Amygdala (tissue), 56 donors: ENCODE measurements at regions not wholly inside any gene's neighbourhood (a gene's known extent, or its start where the extent isn't known, plus 50 kb on each side); places are given as distances from the start of the nearest gene placed in this dataset.
A peak's percentile ranks its signal among the peaks of the same experiment; 100 is the strongest.
"Not testable (repeated sequence)": the region's sequence is repeated elsewhere in the genome, so short reads cannot be mapped to it uniquely, and the experiment has no call there.

ENCODE experiments used
- DNase-seq, 56 donors: peaks; one replicate each; lab custom pipeline; 2025; lab: John Stamatoyannopoulos, UW

DNA sequence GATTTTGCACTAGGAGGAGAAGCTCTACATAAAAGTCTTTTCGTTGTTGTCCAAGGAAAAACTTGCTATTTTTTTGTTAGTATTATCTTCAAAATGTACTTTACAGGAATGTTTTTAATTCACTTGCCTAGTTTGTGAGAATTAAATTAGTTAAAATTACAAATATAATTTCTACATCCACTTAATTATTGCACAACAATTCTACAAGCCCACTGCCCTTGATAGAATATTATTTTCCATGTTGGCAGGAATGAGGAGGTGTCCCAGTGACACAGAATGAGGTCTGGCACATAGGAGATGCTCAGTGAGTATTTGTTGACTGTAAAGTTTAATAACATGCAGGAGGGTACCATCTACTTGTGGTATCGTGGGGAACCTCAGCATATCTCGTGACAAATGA lies 255.4 kb downstream of the SDHAF3 start:
- no peak for DNase-seq

DNA sequence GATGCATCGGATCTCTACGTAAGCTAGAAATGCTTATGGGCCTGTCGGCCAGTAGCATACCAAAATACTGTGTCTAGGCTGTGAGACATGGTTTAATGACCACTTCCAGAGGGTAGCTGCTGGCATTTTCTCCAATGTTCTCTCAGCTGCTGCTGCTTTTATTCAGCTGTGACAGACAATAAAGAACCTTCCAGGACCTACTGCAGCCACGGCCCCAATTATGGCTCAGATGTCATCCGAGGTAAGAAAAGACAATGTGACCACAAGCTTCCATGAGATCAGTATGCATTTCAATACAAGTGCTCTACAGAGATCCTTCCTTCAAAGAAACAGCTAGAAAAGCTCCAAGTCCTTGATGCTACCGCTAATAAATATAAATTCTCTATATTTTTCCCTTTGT lies 256.2 kb downstream of the SDHAF3 start:
- no peak for DNase-seq

DNA sequence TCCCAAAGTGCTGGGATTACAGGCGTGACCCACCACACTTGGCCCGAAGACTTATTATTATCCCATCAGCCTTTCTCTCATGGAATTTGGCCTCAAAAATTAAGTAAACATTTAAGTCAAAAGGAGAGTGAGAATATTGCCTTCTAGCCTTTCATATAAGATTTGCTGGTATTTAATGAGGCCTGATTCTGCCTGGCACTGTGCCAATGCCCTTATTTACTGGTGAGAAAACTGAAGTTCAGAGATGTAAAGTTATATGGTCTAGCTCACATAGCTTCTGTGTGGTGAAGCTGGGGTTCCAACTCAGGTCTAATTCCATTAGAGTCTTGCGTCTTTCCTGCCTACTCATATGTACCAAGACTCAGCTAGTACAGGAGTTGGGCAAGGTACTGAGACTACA lies 260.2 kb downstream of the SDHAF3 start:
- DNase-seq, result no peak

DNA sequence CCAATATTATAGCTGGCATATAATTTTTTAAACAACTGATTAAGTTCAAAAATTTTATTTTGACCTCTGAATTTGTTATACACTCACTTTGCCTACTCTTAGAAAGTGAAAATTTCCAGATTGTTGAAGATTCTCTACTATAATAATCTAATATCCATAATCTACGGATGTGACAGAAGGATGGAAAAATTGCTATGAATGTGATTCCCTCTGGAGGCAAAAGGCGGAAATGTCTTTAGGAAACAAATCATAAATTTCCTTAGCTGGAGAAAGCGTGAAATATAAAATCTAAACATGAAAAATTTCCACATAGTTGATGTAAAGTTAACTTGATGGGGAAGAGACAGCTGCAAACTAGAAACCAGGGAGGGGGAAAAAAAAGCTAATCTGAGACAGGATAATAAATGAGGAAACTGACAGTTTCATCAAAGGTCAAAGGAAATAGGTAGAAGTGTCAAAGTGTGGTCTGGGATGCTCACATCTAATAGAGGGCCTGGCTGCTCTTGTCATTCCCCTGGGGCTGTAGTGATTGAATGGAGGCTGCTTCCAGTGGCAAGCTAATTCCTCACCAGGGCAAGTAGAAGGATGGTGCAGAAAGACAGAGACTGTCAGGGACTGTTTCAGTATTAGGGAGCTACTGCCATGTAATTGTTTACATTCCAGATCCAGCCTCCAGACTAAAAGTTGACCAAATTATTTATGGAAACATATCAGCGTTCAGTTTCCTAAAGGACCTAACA lies 264.5 kb downstream of the SDHAF3 start:
- DNase-seq, result no peak

DNA sequence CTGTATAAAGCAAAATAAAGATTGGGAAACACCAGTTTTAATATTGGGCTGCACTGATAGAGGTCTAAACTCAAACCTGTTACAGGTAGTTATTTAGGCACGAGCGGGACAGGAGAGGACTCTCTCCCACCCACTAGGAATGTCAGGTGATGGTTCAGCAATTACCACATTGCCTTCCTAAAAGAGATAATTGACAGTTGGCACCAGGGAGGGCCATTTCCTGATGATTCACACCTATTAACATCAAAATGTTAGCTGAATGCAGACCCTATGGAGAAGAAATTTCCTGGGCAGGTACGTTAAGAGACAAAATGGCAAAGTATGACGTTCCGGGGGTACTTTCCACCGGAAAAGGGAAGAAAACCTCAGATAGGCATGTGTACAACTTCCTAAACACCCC lies 272.6 kb downstream of the SDHAF3 start:
- DNase-seq, result no peak

DNA sequence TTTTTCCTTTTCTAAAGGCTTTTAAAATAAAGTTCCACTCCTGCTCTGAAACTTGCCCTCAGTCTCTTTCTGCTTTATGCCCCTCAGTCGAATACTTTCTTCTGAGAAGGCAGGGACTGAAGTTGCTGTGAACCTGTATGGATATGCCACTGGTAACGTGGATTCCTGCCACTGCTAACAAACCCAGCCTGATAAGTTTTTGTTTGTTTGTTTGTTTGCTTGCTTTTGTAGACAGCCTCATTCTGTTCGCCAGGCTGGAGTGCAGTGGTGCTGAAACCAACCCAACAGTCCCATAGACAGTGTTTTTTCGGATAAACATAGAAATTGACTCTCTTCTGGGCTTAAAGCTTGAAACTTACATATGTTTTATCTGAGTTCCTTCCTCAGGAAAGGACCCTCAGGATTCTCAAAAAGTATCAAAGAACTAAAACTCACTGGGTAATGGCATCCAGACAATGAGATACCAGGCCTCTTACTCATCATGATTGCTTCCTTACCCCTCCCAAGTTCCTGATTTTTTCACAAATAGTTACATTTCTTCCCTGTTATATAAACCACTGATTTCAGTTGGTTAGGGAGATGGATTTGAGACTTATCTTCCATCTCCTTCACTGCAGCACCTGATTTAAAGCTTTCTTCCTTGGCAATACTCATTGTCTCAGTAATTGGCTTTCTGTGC lies 273.6 kb downstream of the SDHAF3 start:
- DNase-seq, result no peak

DNA sequence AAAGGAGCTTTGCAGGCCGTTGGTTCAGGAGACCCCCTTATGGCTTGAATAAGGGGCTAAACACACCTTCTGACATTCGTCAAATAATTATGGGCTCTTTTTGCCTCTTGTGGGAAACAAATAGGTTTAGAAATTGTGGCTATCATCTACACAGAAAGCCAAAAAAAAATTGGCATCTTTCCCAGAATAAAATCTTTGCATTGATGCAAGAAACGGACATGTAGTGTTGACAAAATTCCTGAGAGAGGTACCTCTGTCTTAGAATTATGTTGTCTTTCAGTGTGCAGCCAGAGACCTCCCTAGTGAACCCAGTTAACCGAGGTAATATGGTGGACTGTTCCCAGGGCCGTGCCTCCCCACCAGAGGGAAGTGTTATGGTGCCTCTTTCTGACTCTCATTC lies 283.9 kb downstream of the SDHAF3 start:
- no peak for DNase-seq

DNA sequence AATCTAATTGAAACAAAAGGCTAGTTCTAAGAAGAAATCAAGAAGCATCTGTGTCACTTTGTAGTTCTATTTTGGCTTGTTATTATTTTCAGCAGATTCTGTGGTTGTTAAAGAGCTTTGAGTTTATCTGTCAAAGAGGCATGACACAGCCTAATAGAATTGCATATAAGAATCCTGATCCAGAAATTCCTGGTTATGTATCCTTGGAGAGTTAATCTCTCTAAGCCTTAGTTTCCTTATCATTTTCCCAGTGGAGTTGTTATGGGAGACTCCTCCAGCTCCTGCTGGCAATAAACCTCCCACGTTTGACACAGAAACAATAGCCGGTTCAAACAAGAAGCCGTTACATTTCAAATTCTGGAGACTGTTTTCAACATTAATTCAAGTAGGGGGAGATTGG lies 288.3 kb downstream of the SDHAF3 start:
- DNase-seq, result no peak

DNA sequence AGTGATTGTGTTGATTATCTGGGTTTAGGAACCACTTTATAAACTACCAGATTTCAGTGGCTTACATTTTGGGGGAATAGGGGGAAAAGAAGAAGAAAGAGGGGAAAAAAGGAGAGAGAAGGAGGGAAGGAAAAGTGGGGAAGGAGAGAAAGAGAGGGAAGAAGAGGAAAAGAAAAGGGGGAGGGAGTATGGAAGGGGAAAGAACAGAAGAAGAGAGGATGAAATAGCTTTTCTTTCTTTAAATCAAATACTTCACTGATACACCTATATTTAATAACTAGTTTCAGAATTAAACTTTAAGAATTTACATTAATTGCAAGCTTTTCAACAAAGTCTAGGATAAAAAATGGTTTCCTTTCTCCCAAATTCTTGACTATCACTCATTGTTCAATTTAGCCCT lies 289.6 kb downstream of the SDHAF3 start:
- no peak for DNase-seq

DNA sequence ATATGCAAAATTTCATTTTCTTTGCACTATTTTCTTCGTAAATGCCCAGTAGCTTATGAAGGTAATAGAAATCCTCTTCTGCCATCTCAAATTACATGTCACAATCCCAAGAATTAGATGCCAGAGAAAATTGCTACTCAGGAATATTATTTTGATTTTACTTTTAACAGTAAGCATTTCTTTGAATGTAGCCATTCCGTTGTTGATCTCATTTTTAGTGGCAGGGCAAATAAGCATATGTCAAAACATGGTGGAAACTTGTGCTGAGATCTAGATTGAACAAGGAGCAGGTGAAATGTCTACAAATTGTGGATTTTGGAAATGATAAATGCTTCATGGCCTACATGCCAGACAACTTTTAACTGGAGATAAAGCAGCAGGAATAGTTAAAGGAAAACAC lies 291.8 kb downstream of the SDHAF3 start:
- DNase-seq, result no peak

DNA sequence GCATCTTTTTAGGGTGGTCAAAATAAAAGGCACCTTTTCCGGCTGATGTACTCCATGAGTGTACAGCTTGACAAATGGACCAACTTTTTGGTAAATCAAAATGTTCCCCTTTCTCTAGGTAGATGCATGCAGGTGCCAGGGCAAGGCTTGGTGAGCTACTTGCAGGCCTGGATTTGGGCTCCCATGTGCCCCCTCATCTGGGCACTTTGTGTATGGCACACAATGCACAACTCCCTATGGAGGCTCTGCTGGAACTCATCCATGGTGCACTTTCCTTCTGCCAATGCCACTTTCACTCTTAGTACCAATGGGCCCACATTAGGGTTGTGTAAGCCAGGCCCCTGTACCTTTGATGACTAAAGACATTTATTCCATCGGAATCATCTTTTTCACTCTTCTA lies 300.8 kb downstream of the SDHAF3 start:
- no peak for DNase-seq

DNA sequence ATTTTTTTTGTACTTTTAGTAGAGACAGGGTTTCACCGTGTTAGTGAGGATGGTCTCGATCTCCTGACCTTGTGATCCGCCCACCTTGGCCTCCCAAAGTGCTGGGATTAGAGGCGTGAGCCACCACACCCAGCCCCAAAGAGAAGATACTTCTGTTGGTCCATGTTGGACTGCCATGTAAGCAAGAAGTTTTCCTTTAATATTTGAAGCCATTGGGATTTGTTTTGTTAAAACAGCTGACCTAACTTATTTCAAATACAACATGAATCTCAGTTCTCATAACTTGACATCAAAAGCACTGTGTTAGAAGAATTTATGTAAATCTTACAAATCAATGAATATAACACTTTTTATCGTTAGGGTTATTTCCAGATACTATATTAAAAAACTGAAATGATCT lies 302.4 kb downstream of the SDHAF3 start:
- no peak for DNase-seq

DNA sequence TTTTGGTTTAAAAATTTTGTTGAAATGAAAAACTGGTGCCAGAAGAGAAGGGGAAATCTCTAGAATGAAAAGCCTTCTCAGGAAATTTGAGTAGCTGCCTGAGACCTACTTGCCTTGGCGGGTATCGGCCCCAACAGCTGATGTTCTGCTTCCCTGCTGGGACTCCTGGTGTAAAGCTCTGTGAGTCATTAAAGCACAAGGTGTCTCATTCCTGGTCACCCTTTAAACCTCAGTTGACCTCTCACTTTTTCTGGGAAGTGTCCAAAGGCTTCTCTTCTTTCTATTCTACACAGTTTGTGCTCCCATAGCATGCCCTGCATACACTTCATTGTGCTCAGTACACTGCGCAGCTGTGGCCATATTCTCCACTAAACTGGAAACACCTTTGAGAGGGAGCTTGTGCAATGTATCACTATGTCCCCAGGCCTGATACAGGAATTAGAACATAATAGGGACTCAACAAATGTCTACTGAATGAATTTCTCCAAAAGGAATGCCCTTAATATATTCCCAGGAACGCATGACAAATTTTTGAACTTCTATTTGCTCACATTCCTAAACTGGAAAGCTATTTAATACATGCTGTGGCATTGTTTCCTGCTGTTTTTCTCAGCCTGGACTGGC lies 303.9 kb downstream of the SDHAF3 start:
- DNase-seq, result no peak

DNA sequence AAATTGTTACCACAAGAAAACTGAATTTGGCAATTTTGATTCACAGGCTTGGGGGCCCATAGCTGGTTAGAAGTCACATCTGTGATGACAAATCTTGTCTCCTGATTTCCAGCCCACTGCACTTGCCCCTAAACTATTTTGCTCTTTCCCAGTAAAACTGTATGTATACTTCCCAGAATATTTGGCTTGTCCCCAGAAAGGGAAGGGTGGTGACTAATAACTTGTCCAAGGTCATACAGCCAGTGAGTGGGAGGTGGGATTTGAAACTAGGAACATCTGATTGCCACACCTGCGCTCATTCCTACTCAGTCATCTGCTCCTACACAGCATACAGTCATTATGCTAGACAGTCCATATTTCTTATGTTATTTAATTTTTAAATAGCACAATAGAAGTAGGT lies 304.5 kb downstream of the SDHAF3 start:
- no peak for DNase-seq

DNA sequence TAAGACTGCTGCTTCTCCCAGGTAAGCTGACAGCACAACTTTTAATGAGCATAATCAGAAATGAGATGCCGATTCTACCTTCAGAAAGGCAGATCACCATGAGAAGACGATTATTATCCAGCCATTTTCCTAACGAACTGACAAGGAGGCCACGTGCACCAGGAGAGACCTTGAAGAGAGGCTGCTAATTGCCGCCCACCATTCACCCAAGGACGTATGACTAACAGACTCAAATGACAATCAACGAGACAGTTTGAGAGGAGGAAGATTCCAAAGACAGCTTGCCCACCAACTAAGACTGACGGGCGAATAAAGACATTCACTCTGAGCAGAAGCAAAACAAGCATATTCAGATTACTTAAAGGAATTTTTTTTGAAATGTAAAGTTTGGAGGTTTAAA lies 301.9 kb upstream of the TAC1 start:
- DNase-seq, result no peak

DNA sequence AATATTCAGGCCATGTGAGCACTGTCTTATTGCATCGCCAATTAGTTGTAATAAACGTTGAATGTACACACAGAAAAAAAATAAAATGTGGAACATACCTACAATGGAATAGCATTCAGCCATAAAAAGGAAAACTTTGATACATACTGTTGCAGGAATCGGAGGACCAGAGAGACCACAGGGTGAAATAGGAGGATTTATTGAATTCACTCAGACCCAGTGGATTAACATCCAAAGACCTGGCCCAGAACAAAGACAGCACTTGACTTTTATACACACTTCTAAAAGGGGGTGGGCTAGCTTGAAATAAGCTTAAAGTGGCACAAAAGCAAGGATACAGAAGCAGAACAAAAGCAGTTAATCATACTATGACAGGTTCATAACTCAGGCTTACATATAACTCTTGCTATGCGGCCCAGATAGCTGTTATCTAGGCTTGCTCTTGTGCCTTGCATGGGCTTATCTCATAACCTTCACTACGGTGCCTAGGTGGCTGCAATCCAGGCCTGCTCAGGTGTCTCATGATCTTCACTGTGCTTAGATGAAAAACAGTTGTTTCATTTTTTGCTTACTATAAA lies 292.2 kb upstream of the TAC1 start:
- no peak for DNase-seq

DNA sequence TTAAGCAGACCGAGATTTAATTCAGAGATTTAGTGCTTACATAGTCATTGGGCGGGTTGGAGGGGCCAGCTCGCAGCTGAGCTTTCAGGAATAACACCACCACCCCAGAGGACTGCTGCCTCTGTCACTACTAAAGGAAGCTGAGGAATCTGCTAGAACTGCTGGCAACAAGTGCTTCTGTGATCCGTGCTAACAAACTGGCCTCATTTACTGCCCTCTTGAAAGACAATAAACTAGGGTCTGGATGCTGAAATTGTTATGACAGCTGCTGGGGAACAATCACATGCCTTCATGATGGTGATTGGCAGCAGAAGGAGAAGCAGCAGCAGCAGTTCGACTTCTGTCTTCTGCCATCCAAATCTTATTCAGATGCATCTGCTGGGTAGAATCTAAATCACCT lies 285.5 kb upstream of the TAC1 start:
- DNase-seq, result peak in 4 of 56 donors; percentile 1 to 9 (median 8)

DNA sequence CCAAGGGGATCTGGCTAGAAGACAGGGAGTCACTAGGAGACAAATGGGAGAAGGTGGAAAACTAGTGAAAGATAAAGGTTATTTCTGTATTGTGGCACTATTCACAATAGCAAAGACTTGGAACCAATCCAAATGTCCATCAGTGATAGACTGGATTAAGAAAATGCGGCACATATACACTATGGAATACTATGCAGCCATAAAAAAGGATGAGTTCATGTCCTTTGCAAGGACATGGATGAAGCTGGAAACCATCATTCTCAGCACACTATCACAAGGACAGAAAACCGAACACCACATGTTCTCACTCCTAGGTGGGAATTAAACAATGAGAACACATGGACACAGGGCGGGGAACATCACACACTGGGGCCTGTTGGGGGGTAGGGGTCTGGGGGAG lies 282.4 kb upstream of the TAC1 start:
- DNase-seq, result not testable (repeated sequence)

DNA sequence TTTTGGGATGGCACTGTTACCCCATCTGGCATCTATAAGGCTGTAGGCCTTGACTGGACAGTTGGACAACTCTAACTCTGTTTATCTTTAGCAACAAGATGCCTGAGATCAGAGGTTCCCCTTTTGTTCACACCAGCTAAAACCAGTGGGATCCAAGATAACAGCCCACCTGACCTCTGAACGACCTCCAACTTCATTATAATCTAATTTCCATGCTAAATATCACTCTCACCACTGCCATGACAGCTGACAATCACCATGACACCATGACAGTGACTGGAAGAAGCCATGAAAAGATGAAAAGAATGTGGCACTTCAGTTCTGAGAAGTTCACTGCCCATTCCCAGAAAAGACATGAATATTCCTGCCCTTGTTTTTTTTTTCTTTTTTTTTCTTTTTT lies 281.4 kb upstream of the TAC1 start:
- DNase-seq, result no peak

DNA sequence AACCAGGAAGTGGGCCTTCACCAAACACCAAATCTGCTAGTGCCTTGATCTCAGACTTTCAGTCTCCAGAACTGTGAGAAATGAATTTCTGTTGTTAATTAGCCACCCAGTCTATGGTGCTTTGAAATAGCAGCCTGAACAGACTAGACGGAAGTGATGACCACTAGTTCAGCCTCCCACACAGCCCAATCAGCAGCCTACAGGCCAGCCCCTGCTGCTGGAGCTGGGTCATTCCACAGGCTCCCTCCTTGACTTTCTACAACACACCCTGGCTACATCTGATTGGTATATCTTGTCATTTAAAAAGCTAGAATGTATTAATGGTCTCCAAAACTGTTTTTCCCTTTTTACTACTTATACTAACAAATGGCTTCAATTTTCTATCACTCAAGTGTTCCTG lies 277.2 kb upstream of the TAC1 start:
- no peak for DNase-seq

DNA sequence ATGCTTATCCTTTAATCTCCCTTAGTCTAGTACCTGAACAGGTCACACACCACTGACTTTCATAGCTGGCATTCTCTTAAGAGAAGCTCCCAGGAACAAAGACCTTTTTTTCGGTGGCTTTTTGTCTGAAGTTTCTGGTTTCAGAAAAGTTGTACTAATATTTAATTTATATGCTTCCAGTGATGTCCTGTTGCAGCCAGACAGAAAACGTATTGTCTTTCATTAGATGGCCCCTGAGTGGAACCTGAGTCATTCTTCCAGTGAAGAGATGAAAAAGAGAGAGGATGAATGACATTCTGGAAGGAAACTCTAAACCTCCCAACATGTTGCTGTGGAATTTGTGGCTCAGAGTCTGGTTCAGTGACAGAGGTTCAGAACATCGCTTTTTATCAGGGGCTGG lies 274.8 kb upstream of the TAC1 start:
- DNase-seq, result no peak

DNA sequence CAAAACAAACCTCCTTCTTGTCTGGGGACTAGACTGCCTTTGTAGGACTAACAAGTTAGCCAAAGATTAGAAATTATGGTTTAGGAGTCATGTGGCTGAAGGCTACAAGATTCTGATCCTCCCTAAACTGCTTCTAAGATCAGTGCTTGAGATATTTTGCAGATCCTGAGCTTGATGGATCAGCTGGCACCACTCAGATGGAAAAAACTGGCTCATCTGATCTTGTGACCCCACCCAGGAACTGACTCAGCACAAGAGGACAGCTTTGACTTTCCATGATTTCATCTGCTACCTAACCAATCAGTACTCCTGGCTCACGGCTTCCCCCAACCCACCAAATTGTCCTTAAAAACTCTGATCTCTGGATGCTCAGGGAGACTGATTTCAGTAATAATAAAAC lies 271.5 kb upstream of the TAC1 start:
- DNase-seq, result no peak
